Mesothelial cell of epicardium (in vitro differentiated cells): ENCODE measurements at regions not wholly inside any gene's neighbourhood (a gene's known extent, or its start where the extent isn't known, plus 50 kb on each side); places are given as distances from the start of the nearest gene placed in this dataset.
"Not testable (repeated sequence)": the region's sequence is repeated elsewhere in the genome, so short reads cannot be mapped to it uniquely, and the experiment has no call there.

ENCODE experiments used
- DNase-seq, 2 experiments: peaks; one replicate each; pipeline ENCODE4 v3.0.0; 2021; ENCODE audit warnings: low spot score in 2 of 2; ENCODE audit not compliant: unreplicated experiment in 2 of 2
- H3K27ac Mint-ChIP-seq: 2 replicates; pipeline ENCODE4 v1.8.0; 2021; ENCODE audit warnings: mixed read lengths
- H3K27me3 Mint-ChIP-seq: 2 replicates; pipeline ENCODE4 v1.8.0; 2021; ENCODE audit warnings: low read depth, mixed read lengths
- H3K36me3 Mint-ChIP-seq: 2 replicates; pipeline ENCODE4 v1.8.0; 2021; ENCODE audit warnings: mixed read lengths
- H3K4me1 Mint-ChIP-seq: 2 replicates; pipeline ENCODE4 v1.8.0; 2021; ENCODE audit warnings: mixed read lengths
- H3K4me3 Mint-ChIP-seq: 2 replicates; pipeline ENCODE4 v1.8.0; 2021; ENCODE audit warnings: mild to moderate bottlenecking, moderate library complexity, mixed read lengths
- H3K9me3 Mint-ChIP-seq: 2 replicates; pipeline ENCODE4 v1.8.0; 2021; ENCODE audit warnings: mixed read lengths
- CTCF ChIP-seq: fragments of 200-600 bp; sonication (generic); IDR thresholded peaks from one replicate; pipeline ENCODE4 v1.5.0; 2021; ENCODE audit warnings: antibody characterized with exemption; ENCODE audit not compliant: unreplicated experiment

DNA sequence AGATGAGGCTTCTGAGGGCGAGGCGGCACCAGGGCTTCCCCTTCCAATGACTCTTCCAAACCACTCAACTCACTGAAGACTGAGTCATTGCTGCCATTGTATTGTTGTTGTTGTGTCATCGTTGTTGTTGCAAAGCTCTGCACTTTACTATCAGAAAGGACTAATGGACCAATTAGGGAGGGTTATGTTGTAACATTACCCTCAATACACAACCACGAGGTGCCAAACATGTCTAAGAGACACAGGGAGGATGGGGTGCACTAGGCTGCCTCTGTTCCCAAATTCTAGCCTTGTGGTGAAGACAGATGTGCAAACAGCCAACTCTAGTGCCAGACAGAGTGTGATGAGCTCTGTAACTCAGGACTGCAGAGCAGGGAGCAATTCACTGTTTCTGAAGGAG, 1075.2 kb downstream of the UQCRFS1 start:
- DNase-seq: no peak
- Mint-ChIP-seq H3K36me3 (no peaks in the 10 kb centered on the region), H3K9me3 (peaks cover 7% of the 10 kb centered on the region), H3K4me3 (no peak overlapping the region), H3K27ac (no peak overlapping the region), H3K27me3 (peaks cover 1% of the 10 kb centered on the region), H3K4me1 (no peaks in the 10 kb centered on the region)
- no peak for TF ChIP-seq CTCF

GRCh38 chr19:28136796-28137195, 1076.2 kb downstream of the UQCRFS1 start:
- H3K27me3 Mint-ChIP-seq: no peaks in the 10 kb centered on the region
- DNase-seq: no peak
- H3K9me3 Mint-ChIP-seq: peaks cover 7% of the 10 kb centered on the region
- no peak overlapping the region for H3K27ac Mint-ChIP-seq
- peaks cover 2% of the 10 kb centered on the region for H3K4me1 Mint-ChIP-seq
- TF ChIP-seq CTCF: no peak
- H3K36me3 Mint-ChIP-seq: no peaks in the 10 kb centered on the region
- no peak overlapping the region for H3K4me3 Mint-ChIP-seq

- no peaks in the 10 kb centered on the region for H3K36me3 Mint-ChIP-seq
- no peak overlapping the region for H3K27ac Mint-ChIP-seq
- no peaks in the 10 kb centered on the region for H3K27me3 Mint-ChIP-seq
- no peak for TF ChIP-seq CTCF
- no peak overlapping the region for H3K4me3 Mint-ChIP-seq
- H3K9me3 Mint-ChIP-seq: peaks cover 4% of the 10 kb centered on the region
- no peak for DNase-seq
- H3K4me1 Mint-ChIP-seq: peaks cover 9% of the 10 kb centered on the region
Measured at GRCh38 chr19:28135825-28136224, 1077.1 kb downstream of the UQCRFS1 start.

DNA sequence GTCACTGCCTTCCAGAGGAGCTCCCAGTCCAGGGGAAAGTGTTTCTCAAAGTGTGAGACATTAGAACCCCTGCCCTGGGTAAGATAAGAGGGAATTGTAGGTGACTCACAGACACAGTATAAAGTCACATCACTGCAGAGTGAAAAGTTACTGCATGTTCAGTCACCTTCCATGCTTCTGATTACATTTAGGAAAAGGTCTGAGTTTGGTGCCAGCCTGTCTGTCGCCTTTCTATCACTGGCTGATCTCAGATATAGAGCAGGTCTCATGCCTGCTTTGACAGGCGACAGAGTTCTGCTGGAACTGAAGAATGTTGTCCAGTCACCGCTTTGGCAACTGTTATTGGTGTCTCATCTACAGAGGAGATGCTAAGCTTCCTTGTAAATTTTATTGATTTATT, 1078.6 kb downstream of the UQCRFS1 start:
- H3K4me1 Mint-ChIP-seq: peaks cover 24% of the 10 kb centered on the region

DNA sequence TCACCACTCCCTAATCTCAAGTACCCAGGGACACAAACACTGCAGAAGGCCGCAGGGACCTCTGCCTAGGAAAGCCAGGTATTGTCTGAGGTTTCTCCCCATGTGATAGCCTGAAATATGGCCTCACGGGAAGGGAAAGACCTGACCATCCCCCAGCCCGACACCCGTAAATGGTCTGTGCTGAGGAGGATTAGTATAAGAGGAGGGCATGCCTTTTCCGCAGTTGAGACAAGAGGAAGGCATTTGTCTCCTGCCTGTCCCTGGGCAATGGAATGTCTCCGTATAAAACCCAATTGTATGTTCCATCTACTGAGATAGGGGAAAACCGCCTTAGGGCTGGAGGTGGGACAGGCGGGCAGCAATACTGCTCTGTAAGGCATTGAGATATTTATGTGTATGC, 1082.1 kb downstream of the UQCRFS1 start:
- not testable (repeated sequence) for DNase-seq, H3K9me3 Mint-ChIP-seq, H3K27me3 Mint-ChIP-seq, H3K4me3 Mint-ChIP-seq, H3K36me3 Mint-ChIP-seq, H3K27ac Mint-ChIP-seq
- H3K4me1 Mint-ChIP-seq: peaks cover 46% of the 10 kb centered on the region

More for the DNA sequence above, 1078.6 kb downstream of the UQCRFS1 start:
- Mint-ChIP-seq H3K27me3 (no peaks in the 10 kb centered on the region), H3K4me3 (no peak overlapping the region), H3K27ac (no peak overlapping the region), H3K9me3 (no peaks in the 10 kb centered on the region), H3K36me3 (no peaks in the 10 kb centered on the region)
- DNase-seq: no peak
- TF ChIP-seq CTCF: no peak

DNA sequence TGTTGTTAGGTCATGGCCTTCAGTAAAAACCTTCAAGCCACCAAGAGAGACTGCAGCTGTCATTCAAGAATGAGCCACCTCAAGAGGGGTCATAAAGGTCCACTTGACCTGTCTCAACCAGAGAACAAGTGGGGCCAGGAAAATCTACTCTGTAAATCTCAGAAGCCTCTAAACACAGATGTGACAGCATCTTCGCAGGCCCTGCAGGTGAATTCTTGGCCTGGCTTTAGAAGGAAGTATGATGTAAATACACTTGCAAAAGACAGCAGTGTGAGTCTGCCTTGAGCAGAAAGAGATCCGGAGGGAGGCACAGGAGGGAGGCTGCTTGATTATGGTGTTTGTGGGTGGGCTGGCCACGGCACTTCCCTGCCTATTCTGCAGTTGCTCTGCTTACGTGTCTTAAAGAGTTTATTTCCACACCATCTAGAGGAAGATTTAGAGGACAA, 1082.9 kb downstream of the UQCRFS1 start:
- no peak for TF ChIP-seq CTCF
- H3K36me3 Mint-ChIP-seq: no peaks in the 10 kb centered on the region
- H3K27me3 Mint-ChIP-seq: no peaks in the 10 kb centered on the region
- peaks cover 48% of the 10 kb centered on the region for H3K4me1 Mint-ChIP-seq
- DNase-seq: no peak
- H3K4me3 Mint-ChIP-seq: no peak overlapping the region
- H3K27ac Mint-ChIP-seq: peak overlapping the region; percentile 31
- no peaks in the 10 kb centered on the region for H3K9me3 Mint-ChIP-seq
